GM12872 (cell line): ENCODE measurements at regions not wholly inside any gene's neighbourhood (a gene's known extent, or its start where the extent isn't known, plus 50 kb on each side); places are given as distances from the start of the nearest gene placed in this dataset.

Source experiments
- CTCF ChIP-seq: IDR thresholded peaks from 3 replicates; pipeline ENCODE4 v1.5.1; 2011; ENCODE audit warnings: low read depth, mild to moderate bottlenecking, low read length, moderate library complexity; ENCODE audit not compliant: insufficient read depth

GRCh38 chrX:118239913-118240698 lies 105.8 kb upstream of the WDR44 start:
- no peak for TF ChIP-seq CTCF

GRCh38 chrX:118249146-118249545 lies 96.8 kb upstream of the WDR44 start:
- no peak for TF ChIP-seq CTCF

GRCh38 chrX:118250445-118250844 lies 95.5 kb upstream of the WDR44 start:
- TF ChIP-seq CTCF = no peak

- no peak for TF ChIP-seq CTCF
These were observed 94.6 kb upstream of the WDR44 start for GRCh38 chrX:118251271-118251670.

GRCh38 chrX:118252967-118253366 lies 92.9 kb upstream of the WDR44 start:
- no peak for TF ChIP-seq CTCF

- peak; percentile 62 for TF ChIP-seq CTCF
These were observed 91.3 kb upstream of the WDR44 start for GRCh38 chrX:118254611-118255010.

GRCh38 chrX:118255921-118256320 lies 90.0 kb upstream of the WDR44 start:
- no peak for TF ChIP-seq CTCF
